ENCODE measurements at regions not wholly inside any gene's neighbourhood (a gene's known extent, or its start where the extent isn't known, plus 50 kb on each side); places are given as distances from the start of the nearest gene placed in this dataset.

DNA sequence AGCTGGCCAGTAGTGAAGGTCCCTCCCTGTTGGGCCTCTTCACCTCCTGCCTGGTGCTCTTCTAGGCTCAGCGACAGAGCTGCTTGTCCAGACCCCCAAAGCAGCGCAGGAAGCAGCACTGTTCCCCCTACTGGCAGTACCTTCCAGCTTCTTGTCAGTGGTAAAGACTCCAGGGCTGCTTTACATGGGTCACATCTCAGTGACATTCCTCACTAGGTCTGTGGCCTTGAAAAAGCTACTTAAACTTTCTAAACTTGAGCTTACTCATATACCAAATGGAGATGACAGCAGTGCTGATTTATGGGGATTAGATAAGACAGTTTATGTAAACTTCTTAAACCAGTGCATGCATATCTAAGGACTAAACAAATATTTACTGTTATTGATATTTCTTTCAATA, 117.3 kb downstream of the FAT4 start:
- Histone ChIP-seq H3K27ac (no peak overlapping the region), H3K4me3 (no peak overlapping the region)

DNA sequence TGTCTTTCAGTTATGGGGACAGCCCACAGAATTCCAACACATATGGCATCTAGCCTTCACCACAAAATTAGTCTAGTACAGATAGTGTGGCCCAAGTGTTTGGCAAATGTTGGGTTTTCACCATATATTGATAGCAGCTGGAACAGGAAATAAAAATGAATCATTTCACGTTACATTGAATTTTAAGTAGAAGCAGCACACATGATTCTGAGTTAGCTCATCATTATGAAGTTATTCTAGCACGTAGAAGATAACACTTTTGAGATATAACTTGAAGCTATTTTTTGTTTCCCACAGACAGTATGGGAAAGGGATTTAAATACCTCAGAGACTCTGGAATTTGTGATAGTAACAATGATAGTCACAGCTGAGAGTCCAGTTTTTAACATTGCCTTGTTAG, 118.7 kb downstream of the FAT4 start:
- Histone ChIP-seq H3K4me3 (no peak overlapping the region), H3K27ac (peak overlapping the region in 6 of 21 experiments; percentile 22 to 77 (median 51))

DNA sequence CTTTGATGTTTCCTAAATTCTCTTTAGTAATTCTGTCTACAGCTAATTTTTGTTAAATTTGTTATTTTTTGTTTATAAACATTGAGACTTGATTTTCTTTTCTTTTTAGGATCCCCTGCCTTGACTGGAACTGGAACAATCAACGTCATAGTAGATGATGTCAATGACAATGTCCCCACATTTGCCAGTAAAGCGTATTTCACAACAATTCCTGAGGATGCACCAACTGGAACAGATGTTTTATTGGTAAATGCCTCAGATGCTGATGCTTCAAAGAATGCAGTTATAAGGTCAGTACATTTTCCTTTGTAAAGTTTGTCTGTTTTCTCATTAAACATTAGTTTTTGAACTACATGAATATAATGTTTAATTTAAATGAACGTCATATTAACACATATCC, 119.4 kb downstream of the FAT4 start:
- H3K27ac ChIP-seq: peak overlapping the region in 6 of 21 experiments; percentile 22 to 77 (median 54)
- no peak overlapping the region for H3K4me3 ChIP-seq

DNA sequence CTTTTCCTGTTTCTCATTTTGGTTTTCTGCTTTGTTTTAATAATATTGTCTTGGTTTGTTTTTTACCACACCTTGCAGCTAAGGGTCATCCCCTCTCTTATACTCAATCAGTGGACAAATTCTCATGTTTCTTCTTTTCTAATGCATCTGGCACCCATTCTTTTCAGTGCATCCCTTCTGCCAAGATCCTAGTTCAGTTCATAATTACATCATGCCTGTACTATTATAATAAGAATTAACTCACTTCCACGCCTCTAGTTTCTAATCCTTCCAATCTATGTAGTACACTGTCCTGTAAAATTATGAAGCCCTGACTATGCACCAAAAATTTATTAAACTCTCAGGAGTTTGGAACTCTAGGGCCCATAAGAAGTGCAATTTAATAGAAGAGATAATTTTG, 126.1 kb downstream of the FAT4 start:
- H3K27ac ChIP-seq: no peak overlapping the region
- no peak overlapping the region for H3K4me3 ChIP-seq

DNA sequence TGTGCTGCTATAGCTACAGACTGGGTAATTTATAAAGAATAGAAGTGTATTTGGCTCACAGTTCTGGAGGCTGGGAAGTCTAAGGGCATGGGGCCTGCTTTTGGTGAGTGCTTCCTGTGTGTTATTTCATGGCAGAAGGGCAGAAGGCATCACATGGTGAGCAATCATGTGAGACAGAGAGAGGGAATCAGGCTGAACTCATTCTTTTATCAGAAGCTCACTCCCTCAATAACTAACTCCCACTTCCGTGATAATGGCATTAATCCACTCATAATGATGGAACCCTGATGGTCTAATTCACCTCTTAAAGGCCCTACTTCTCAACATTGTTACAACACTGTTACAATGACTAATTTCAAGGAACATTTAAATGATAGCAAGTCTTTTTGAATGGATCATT, 129.4 kb downstream of the FAT4 start:
- Histone ChIP-seq H3K4me3 (no peak overlapping the region), H3K27ac (no peak overlapping the region)

DNA sequence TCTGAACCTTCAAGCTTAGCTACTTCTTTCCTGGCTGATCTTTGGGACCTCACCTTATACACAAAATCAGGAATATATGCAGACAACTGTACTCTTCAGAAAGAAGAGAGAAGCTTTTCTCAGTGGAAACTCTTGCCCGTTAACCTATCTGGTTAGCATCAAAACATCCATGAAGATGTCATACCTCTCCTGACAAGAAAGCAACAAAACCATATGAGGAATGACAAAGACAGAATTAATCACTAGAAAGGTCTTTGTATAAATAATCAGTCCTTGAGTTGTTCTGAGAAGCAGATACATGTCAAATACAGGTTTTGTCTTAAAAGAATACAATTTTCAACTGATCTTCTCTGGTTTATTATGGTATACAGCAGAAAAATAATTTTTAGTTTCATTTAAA, 130.8 kb downstream of the FAT4 start:
- no peak overlapping the region for H3K27ac ChIP-seq
- H3K4me3 ChIP-seq: no peak overlapping the region

DNA sequence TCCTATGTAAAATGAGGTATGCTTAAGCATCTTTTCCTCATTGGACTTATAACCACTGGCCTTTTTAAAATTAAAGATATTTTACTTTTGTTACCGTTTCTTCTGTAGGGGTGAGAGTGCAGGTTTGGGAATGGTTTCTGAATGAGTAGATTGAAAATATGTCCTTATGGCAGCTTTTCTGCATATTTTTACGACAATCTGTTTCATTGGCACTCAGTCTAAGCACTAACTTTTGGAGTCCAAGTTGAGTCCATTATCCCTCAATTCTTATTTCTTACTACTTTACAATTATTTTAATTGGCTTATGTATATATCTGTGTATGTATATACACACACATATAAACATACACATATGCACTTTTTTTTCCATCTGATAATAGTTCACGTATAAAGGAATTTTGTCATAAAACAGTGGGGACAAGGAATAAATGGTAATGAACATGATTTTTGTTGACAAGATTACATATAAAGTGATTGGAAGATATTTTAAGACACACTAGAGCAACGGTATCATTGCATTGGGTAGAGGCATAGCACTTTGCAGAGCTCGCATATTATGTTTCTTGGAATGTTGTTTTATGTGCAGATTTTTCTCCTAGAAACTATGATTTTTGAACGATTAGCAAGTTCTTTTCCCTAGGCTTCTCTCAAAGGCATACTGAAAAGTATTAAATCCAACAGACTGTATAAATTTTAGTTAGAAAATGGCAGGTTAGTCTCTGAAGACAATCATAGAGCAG, 133.0 kb downstream of the FAT4 start:
- Histone ChIP-seq H3K27ac (no peak overlapping the region), H3K4me3 (no peak overlapping the region)

DNA sequence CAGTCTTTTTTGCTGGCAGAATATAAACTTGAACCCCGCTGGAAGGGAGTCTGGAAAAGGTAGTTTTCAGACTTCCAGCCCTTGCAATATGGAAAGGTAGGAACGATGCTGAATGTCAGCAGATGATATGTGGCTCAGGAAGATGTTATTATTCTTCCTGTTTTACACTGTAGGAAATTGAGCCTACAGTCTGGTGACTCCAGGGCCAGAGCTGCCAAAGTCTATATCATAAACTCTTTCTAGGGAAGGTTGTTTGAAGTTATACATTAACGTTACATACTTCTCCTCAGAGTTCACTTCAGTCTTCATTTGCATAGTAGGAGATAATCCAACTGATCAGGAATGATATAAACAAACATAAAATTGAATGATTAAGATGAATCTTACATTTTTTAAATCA, 141.3 kb downstream of the FAT4 start:
- Histone ChIP-seq H3K4me3 (no peak overlapping the region), H3K27ac (no peak overlapping the region)

DNA sequence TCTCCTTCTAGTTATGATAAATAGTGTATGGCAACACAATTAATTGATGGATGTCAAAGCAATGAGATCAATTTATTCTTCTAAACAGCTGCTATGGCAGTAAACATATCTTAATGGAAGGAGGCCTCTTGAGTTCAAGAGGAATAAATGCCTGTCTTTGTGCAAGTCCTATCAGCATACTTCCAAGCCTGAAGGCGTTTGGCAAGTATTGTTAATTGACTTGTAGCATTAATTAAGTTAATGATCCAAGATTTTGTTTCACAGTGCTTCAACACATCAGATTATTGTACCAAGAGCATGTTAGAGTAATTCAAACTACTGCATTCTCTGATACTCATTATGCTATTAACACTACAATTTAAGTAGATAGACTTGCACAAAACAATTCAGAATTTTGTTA, 144.8 kb downstream of the FAT4 start:
- Histone ChIP-seq H3K4me3 (no peak overlapping the region), H3K27ac (no peak overlapping the region)

DNA sequence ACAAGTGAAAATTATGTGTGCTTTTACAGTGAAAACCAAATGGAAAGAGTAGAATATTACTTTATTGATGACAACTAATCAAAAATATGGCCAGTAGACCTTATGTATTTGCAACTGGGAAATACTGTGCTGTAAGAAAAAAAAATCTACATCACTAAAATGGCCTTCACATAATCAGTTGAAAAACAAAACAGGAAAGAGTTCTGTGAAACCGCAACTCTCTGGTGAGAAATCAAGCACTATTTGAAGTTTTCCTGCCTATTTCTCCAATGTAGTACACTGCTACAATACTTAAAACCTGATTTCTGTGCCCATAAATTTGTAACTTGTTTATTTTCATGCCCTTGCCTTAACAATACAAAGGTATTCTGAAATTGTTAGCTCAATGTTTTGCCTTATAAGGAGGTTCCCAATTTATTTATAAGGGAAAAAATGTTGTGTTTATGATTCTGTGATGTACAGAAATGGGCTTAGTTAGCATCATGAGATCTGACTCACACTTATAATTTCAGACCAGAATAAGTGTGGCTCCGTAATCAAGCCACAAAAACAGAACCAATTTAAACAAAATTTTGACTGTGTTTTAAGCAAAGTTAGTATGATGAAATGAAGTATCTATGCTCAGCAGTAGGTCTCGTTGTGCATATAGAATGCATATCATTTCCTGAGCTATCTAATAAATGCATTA, 147.1 kb downstream of the FAT4 start:
- Histone ChIP-seq H3K27ac (no peak overlapping the region), H3K4me3 (no peak overlapping the region)

DNA sequence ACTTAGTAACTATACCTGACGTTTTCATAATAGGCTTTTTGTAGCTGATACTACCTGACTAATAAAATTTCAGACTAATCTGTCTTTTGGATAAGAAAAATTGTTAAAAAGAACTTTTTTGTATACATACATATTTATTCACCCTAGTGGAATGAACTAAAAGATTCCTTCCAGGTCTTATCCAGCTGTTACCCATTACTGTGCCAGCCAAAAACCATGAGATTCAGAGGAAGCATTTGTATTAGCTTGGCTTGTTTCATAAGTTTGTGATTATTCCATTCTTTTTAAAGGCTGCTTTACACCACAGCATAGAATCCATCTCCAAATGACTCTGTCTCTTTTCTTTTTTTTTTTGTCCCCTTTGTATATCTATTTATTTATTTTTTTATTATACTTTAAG, 149.4 kb downstream of the FAT4 start:
- H3K27ac ChIP-seq: no peak overlapping the region
- H3K4me3 ChIP-seq: no peak overlapping the region

DNA sequence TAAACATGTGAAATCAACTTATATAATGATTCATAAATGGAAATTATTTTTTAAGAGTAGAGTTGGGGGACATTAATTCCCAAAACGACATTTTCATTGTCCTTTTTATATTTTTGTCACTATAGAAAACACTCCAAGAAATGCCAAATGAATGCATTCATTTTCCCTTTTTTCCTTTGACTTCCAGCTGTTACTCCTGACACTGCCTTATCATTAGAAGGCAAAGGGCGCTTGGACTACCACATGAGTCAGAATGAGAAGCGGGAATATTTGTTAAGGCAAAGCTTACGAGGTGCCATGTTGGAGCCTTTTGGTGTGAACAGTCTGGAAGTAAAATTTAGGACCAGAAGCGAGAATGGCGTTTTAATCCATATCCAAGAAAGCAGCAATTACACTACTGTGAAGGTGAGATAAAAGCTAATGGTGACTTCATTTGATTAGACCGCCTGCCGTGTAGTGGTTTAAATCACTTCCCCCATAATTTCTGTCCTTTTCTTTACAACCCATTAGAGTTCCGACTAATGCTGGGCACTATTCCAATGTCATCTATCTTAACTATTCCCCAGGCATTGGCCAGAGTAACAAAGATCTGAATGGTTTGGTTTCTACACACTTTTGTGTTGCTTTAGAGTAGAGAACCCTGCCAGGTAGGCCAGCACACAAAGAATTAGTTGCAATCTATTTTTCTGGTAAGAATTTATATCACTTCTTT, 166.7 kb downstream of the FAT4 start:
- no peak overlapping the region for H3K4me3 ChIP-seq
- no peak overlapping the region for H3K27ac ChIP-seq

DNA sequence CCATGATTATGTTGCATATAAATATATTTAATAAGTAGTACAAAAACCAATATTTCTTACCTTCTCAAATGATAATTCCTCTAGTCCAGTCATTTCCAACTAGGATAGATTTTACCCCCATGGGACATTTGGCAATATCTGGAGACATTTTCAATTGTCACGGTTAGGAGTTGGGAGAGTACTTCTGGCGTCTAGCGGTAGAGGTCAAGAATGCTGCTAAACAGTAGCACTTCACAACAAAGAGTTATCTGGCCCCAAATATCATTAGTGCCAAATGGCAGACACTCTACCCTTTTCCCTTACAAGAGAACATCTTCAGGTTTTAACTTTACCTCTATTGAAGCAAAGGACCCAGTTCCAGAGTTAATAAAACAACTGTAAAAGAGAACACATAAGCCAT, 168.1 kb downstream of the FAT4 start:
- no peak overlapping the region for H3K27ac ChIP-seq
- H3K4me3 ChIP-seq: no peak overlapping the region

DNA sequence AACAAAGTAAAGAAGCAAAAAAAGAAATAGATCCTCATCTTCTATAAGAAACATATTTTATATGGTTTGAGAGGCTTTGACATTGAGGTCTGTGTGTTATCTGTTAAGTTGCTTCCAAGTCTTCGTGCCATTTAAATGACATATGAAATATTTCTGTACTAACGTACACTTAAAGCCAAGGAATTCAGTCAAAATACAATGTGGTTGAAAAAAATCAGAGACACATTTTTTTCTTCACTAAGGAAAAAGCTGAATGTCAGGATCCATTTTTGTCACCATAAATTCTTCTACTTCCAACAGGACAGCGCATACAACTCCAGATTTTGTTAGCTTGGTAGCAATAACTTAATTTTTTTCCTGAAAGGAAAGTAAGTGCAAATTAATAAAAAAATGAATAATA, 168.5 kb downstream of the FAT4 start:
- no peak overlapping the region for H3K27ac ChIP-seq
- H3K4me3 ChIP-seq: no peak overlapping the region

DNA sequence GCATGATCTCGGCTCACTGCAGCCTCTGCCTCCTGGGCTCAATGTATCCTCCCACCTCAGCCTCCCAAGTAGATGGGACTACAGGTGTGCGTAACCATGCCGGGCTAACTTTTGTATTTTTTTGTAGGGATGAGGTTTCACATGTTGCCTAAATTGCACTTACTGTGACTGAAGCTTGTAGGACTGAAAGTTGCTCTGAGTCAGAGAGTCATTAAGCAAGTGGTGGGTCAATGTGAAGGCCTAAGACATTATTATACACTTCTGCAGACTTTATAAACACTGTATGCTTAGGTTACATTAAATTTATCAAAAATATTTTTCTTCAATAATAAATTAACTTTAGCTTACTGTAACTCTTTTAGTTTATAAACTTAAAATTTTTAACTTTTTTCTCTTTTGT, 170.2 kb downstream of the FAT4 start:
- H3K27ac ChIP-seq: no peak overlapping the region
- H3K4me3 ChIP-seq: no peak overlapping the region

DNA sequence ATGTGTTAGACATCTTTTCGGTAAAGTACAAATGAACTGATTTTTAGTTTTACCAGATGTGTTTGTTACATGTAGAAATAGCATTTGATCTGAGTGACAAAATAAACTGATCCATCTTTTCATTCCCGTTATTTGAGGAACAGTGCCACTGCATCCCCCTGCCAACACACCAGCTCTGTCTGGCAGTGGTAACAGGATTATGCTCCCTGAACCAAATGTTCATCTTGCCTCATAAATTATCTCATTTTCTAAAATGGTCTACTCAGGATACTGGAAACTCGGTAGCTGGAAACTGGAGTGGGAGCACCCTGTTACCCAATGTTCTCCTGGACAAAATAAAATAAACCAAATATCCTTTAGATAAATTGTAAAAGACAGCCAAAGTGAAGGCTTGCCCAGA, 171.6 kb downstream of the FAT4 start:
- Histone ChIP-seq H3K27ac (no peak overlapping the region), H3K4me3 (no peak overlapping the region)

DNA sequence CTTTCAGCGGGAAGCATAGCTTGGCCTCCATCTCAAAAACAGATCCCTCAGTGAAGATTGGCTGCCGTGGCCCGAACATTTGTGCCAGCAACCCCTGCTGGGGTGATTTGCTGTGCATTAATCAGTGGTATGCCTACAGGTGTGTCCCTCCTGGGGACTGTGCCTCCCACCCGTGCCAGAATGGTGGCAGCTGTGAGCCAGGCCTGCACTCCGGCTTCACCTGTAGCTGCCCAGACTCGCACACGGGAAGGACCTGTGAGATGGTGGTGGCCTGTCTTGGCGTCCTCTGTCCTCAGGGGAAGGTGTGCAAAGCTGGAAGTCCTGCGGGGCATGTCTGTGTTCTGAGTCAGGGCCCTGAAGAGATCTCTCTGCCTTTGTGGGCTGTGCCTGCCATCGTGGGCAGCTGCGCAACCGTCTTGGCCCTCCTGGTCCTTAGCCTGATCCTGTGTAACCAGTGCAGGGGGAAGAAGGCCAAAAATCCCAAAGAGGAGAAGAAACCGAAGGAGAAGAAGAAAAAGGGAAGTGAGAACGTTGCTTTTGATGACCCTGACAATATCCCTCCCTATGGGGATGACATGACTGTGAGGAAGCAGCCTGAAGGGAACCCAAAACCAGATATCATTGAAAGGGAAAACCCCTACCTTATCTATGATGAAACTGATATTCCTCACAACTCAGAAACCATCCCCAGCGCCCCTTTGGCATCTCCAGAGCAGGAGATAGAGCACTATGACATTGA, 175.4 kb downstream of the FAT4 start:
- Histone ChIP-seq H3K4me3 (no peak overlapping the region), H3K27ac (no peak overlapping the region)

DNA sequence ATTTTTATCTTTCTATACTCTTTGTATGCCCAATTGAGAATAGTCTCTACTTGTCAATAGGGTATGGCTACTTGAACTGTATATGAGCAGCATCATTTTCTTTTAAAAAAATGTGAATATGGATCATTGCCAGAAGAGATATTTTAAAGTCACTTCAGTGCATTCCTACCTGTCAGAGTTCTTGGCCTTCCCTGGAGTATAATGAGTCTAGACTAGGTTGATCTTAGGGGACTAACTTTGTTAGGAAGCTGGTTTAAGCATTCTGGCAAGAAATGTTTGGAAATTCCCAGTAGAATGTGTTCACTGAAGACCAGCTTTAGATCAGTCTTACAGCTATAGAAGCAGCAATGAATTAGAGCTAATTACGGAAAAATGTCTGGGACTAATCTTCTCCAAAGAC, 178.2 kb downstream of the FAT4 start:
- Histone ChIP-seq H3K27ac (no peak overlapping the region), H3K4me3 (no peak overlapping the region)

DNA sequence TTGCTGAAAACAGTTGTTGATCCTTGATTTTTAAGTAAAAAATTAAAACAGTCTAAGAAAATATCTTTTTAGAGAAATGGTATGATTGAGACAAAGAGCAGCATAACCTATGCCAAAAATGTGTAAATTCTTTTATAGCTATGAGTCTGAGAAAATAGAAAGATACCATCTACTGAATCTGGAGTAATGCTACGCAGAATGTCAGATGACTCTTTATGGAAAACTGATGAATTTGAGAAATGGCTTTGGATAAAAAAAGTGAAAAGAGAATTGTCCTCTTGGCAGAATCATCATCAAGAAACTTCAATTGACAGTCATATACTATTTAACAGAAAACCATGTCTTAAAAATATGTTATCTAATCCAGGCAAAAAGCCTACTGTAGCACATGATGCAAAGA, 183.1 kb downstream of the FAT4 start:
- Histone ChIP-seq H3K4me3 (no peak overlapping the region), H3K27ac (no peak overlapping the region)

DNA sequence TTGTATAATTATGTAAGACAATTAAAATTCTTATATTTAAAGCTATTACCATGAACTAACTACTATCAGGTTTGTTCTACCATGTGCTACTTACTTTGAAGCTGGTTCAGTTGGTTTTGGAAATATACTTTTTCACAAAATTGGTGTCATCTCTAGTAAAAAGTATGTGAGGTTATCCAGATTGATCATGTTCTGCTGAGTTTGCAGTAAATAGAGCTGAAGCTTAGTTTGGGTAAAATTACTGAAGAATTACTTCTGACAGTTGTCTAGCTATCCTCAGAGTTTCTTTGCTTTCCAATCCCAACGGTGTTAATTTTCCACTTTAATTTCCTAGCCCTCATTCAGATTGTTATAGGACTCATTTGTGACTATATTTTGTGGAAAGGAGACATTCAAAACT, 184.2 kb downstream of the FAT4 start:
- no peak overlapping the region for H3K4me3 ChIP-seq
- H3K27ac ChIP-seq: no peak overlapping the region

DNA sequence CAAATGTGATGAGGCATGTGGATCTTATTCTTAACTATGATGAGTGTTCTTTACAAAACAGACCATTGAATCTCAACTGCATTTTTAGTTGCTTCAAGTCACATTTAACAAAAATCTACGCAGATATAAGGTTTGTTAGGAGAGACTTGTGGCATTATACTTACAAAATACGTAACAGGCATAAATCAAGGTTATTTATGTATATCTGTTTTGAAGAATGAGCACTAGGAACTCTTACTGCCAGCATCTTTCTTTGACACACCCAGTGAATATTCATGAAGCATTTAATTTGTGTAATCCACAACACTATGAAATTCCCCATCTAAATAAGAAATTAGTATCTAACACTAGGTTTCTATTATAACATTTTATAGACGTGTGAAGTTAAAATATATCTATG, 186.3 kb downstream of the FAT4 start:
- Histone ChIP-seq H3K27ac (no peak overlapping the region), H3K4me3 (no peak overlapping the region)
